Bronchial epithelial cell (primary cell): ENCODE measurements at regions not wholly inside any gene's neighbourhood (a gene's known extent, or its start where the extent isn't known, plus 50 kb on each side); places are given as distances from the start of the nearest gene placed in this dataset.

Experiments used
- DNase-seq: peaks from one replicate; pipeline ENCODE4 v3.0.0-alpha.2; 2010; ENCODE audit warnings: low read depth
- FAIRE-seq: peaks from 2 replicates; lab custom pipeline; 2011; peaks lifted over from hg19 to GRCh38; lab: Jason Lieb, UNC
- H3K27me3 ChIP-seq: 2 replicates; pipeline ENCODE4 v1.5.1; 2011; ENCODE audit warnings: low read length; ENCODE audit not compliant: control insufficient read depth, insufficient read depth
- H3K36me3 ChIP-seq: 2 replicates; pipeline ENCODE4 v1.5.1; 2011; ENCODE audit warnings: low read length; ENCODE audit not compliant: control insufficient read depth, insufficient read depth
- H3K4me3 ChIP-seq: 2 replicates; pipeline ENCODE4 v1.5.1; 2011; ENCODE audit warnings: mild to moderate bottlenecking, low read depth, low read length, control low read depth
- TF ChIP-seq, protein P1 (sequence below): IDR thresholded peaks from 2 replicates; pipeline ENCODE4 v1.5.1; 2011; ENCODE audit warnings: mild to moderate bottlenecking, moderate library complexity, low read length, control low read depth, inconsistent platforms; ENCODE audit not compliant: insufficient read depth, severe bottlenecking

DNA sequence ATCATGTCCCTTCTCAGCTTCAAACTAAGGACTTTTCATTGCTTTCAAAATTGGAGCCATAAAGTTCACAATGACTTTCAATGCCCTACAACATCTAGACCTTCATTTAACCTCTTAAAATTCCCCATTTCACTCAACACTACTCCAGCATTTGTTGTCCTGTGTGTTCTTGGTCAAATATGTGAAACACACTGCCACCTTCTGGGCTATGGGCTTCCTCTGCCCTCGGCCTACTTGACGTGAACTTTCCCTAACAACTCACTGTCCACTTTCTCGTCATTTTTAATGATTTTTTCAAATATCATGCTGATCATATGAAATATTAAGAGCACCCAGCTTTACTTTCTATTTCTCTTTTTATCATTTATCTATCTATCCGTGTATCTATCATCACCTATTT lies 2018.4 kb downstream of the NCAM2 start:
- TF ChIP-seq, protein P1, sequence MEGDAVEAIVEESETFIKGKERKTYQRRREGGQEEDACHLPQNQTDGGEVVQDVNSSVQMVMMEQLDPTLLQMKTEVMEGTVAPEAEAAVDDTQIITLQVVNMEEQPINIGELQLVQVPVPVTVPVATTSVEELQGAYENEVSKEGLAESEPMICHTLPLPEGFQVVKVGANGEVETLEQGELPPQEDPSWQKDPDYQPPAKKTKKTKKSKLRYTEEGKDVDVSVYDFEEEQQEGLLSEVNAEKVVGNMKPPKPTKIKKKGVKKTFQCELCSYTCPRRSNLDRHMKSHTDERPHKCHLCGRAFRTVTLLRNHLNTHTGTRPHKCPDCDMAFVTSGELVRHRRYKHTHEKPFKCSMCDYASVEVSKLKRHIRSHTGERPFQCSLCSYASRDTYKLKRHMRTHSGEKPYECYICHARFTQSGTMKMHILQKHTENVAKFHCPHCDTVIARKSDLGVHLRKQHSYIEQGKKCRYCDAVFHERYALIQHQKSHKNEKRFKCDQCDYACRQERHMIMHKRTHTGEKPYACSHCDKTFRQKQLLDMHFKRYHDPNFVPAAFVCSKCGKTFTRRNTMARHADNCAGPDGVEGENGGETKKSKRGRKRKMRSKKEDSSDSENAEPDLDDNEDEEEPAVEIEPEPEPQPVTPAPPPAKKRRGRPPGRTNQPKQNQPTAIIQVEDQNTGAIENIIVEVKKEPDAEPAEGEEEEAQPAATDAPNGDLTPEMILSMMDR: no peak
- Histone ChIP-seq H3K36me3 (no peaks in the 10 kb centered on the region), H3K4me3 (no peak overlapping the region), H3K27me3 (no peaks in the 10 kb centered on the region)
- FAIRE-seq (no peak), DNase-seq (no peak)

DNA sequence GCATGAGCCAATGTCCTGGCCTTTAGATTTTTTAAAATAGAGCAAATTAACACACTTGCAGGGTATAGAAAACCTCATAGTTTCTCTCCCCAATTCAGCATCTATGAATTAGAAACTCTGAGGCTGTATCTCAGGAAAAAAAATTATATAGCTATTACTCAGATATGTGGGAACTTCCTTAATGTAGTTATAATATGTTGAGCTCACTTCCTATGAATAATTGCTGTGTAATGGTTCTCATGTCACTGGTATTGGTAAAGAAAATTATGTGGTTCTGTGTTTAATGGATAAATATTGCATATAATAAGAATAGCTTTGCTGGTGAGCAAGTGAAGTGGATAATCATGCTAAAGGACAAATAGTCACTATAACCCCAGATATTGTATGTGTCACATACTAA lies 2019.8 kb downstream of the NCAM2 start:
- DNase-seq: peak; percentile 37
- no peak for FAIRE-seq
- TF ChIP-seq, protein P1: no peak

DNA sequence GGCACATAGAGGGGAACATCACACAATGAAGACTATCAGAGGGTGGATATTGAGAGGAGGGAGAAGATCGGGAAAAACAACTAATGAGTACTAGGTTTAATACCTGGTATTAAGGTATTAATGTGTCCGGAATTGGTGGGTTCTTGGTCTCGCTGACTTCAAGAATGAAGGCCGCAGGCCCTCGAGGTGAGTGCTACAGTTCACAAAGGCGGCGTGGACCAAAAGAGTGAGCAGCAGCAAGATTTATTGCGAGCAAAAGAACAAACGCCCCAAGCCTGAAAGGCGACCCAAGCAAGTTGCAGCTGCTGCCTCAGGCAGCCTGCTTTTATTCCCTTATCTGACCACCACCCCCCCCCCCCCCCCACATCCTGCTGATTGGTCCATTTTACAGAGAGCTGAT lies 2022.8 kb downstream of the NCAM2 start:
- H3K36me3 ChIP-seq: no peaks in the 10 kb centered on the region
- FAIRE-seq: no peak
- no peaks in the 10 kb centered on the region for H3K27me3 ChIP-seq
- TF ChIP-seq, protein P1: no peak
- DNase-seq: no peak
- no peak overlapping the region for H3K4me3 ChIP-seq

More for the DNA sequence above, 2019.8 kb downstream of the NCAM2 start:
- H3K36me3 ChIP-seq: no peaks in the 10 kb centered on the region
- no peaks in the 10 kb centered on the region for H3K27me3 ChIP-seq
- no peak overlapping the region for H3K4me3 ChIP-seq

DNA sequence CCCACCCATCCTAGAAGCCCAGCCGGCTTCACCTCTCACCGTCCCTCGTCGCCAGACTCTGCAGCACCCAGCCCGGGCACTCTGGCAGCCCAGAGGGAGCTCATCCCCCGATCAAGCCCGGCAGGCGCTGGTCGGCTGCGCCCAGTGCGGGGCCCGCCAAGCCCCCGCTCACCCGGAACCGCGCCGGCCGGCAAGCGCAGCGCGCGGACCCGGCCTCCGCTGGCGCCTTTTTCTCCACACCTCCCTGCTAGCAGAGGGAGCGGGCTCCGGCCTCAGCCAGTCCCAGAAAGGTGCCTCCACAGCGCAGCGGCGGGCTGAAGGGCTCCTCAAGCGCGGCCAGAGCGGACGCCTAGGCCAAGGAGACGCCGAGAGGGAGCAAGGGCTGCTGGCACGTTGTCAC lies 2023.3 kb downstream of the NCAM2 start:
- no peak for FAIRE-seq

DNA sequence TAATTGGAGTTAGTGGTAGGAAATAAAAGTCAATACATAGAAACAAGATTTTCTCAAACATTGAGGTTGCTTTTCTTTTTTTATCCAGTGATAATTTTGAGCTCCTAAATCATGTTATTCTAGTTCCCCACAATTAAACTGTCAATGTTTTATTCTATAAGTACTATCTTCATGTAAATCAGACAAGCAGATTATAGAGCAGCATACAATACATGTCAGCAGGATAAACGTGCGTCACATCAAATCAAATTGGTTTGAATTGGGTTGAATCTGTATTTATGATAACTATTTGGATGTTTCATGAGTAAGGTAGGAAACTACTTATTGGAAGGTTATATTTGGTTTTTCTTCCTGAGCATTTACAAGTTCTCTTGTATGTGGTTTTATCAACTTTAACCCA lies 2028.7 kb downstream of the NCAM2 start:
- TF ChIP-seq, protein P1: no peak
- no peaks in the 10 kb centered on the region for H3K27me3 ChIP-seq
- no peak overlapping the region for H3K4me3 ChIP-seq
- DNase-seq (no peak), FAIRE-seq (no peak)
- no peaks in the 10 kb centered on the region for H3K36me3 ChIP-seq

More for the DNA sequence above, 2023.3 kb downstream of the NCAM2 start:
- DNase-seq: no peak
- TF ChIP-seq, protein P1: no peak
- no peak overlapping the region for H3K4me3 ChIP-seq
- no peaks in the 10 kb centered on the region for H3K27me3 ChIP-seq
- no peaks in the 10 kb centered on the region for H3K36me3 ChIP-seq

DNA sequence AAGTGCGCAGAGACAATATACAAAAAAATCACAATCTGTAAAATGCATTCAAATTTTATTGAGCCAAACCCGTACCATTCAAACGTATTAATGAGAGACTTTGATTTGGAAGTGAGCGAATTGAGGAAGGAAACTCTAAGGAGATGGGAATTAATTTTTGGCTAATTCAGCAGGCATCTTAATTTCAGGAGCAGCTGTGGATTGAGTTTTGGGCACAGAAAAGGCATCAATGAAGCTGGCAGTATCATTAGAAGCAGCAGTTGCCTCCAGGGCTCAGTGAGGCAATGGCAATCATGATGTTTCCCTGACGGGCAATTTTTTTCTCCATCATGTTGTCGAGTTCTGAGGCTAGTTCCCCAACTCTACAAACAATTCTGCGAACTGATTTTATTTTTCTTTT lies 2041.6 kb downstream of the NCAM2 start:
- DNase-seq: no peak
- H3K36me3 ChIP-seq: no peaks in the 10 kb centered on the region
- FAIRE-seq: no peak
- TF ChIP-seq, protein P1: no peak
- H3K4me3 ChIP-seq: no peak overlapping the region
- H3K27me3 ChIP-seq: no peaks in the 10 kb centered on the region
